SH-SY5Y (cell line): ENCODE measurements at regions not wholly inside any gene's neighbourhood (a gene's known extent, or its start where the extent isn't known, plus 50 kb on each side); places are given as distances from the start of the nearest gene placed in this dataset.

Source experiments
- GATA2 ChIP-seq: IDR thresholded peaks from 2 replicates; pipeline ENCODE4 v1.6.1; 2011; ENCODE audit warnings: mild to moderate bottlenecking, low read depth, low read length
- GATA3 ChIP-seq: IDR thresholded peaks from 2 replicates; pipeline ENCODE4 v1.6.1; 2011; ENCODE audit warnings: low read depth, mild to moderate bottlenecking, low read length, moderate library complexity

DNA sequence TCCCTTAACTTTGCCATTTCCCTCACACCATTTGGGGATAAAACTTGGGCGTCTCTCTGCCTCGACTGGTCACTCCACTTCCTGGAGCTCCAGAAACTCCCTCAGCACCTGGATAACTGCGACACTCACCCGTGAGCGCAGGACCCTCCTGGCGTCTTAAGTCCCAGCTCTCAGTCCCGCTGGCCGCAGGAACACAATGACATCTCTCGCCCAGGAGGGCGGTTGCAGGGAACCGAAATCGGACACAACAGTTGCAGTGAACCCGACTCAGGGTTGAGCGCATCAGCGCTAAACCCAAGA lies 370.9 kb upstream of the SMIM31 start:
- TF ChIP-seq GATA3, result no peak
- TF ChIP-seq GATA2, result no peak
